K562 (cell line): ENCODE measurements at regions not wholly inside any gene's neighbourhood (a gene's known extent, or its start where the extent isn't known, plus 50 kb on each side); places are given as distances from the start of the nearest gene placed in this dataset.

ENCODE experiments used
- ATAC-seq: fragments of 200-7000 bp; cut with Tn5 transposase; 3 replicates; pipeline ENCODE4 v1.9.1; 2020; ENCODE audit warnings: moderate library complexity
- BruUV-seq: library from RNA; stranded (reverse); fragments of 400-500 nt; replicated peaks from 2 replicates; lab custom pipeline; 2021; lab: Mats Ljungman, UMichigan
- CTCF ChIA-PET: fragments of 300-600 bp; formaldehyde crosslinking; extraction: SDS; loops from one replicate; lab custom pipeline; 2021; ENCODE audit warnings: low intra/inter-chr PET ratio; lab: Yijun Ruan, JAX
- POLR2A ChIA-PET: fragments of 300-600, 350-650 bp; sonication (Branson Sonifier 250); formaldehyde crosslinking; extraction: SDS; loops from one replicate; lab custom pipeline; 2021; ENCODE audit warnings: antibody characterized with exemption, inconsistent platforms; lab: Yijun Ruan, JAX
- DNase-seq, 4 experiments: peaks; one replicate each; pipeline versions ENCODE4 v3.0.0 to v3.0.0-alpha.2; 2011 to 2018; ENCODE audit warnings: low spot score in 3 of 4, mixed read lengths in 3 of 4; ENCODE audit errors: extremely low read depth in 1 of 4
- FAIRE-seq: peaks from 2 replicates; lab custom pipeline; 2011; peaks lifted over from hg19 to GRCh38; lab: Jason Lieb, UNC
- H2AFZ ChIP-seq: 2 replicates; pipeline ENCODE4 v1.6.0; 2011; ENCODE audit warnings: low read depth, low read length, control low read depth, inconsistent platforms
- H3K27ac ChIP-seq: fragments of 200-600 bp; 3 replicates; pipeline ENCODE4 v1.8.0; 2011; ENCODE audit warnings: low read depth, mild to moderate bottlenecking, control low read depth, inconsistent platforms, low read length, moderate library complexity, mixed read lengths; ENCODE audit errors: extremely low read depth
- H3K27me3 ChIP-seq, 2 experiments: fragments of 300-600 bp in 1 of 2; 2 replicates in 1 of 2; 3 replicates in 1 of 2; pipeline versions ENCODE4 v1.6.0 to v1.8.0; 2011; ENCODE audit warnings: inconsistent platforms in 2 of 2, low read length in 2 of 2, mild to moderate bottlenecking in 1 of 2, mixed read lengths in 1 of 2, moderate library complexity in 1 of 2; ENCODE audit not compliant: control insufficient read depth in 2 of 2, insufficient read depth in 2 of 2
- H3K36me3 ChIP-seq: fragments of 300-600 bp; 3 replicates; pipeline ENCODE4 v1.8.0; 2011; ENCODE audit warnings: mild to moderate bottlenecking, low read length, inconsistent platforms; ENCODE audit not compliant: control insufficient read depth, insufficient read depth
- H3K4me1 ChIP-seq, 2 experiments: fragments of 200-600 bp in 1 of 2; replicated peaks in 1 of 2; 2 replicates in 1 of 2; 3 replicates in 1 of 2; pipeline versions ENCODE4 v1.5.1 to v1.8.0; 2011; ENCODE audit warnings: inconsistent platforms in 2 of 2, low read length in 2 of 2, mild to moderate bottlenecking in 1 of 2, mixed read lengths in 1 of 2, moderate library complexity in 1 of 2; ENCODE audit not compliant: control insufficient read depth in 2 of 2, insufficient read depth in 2 of 2
- H3K4me2 ChIP-seq: 2 replicates; pipeline ENCODE4 v1.6.1; 2011; ENCODE audit warnings: low read length, control low read depth, inconsistent platforms, mixed read lengths; ENCODE audit not compliant: insufficient read depth
- H3K4me3 ChIP-seq: fragments of 200-600 bp; sonication (generic), shearing (Covaris generic); 2 replicates; pipeline ENCODE4 v1.5.1; 2016; ENCODE audit warnings: control low read depth, inconsistent platforms
- H3K79me2 ChIP-seq: fragments of 200-600 bp; 3 replicates; pipeline ENCODE4 v1.8.0; 2011; ENCODE audit warnings: low read length, inconsistent platforms; ENCODE audit not compliant: control insufficient read depth, insufficient read depth
- H3K9ac ChIP-seq, 2 experiments: 2 replicates each; pipeline versions ENCODE4 v1.6.0 to v1.6.1; 2011; ENCODE audit warnings: low read depth in 2 of 2, low read length in 2 of 2, control low read depth in 1 of 2, inconsistent platforms in 1 of 2, mild to moderate bottlenecking in 1 of 2, mixed read lengths in 1 of 2; ENCODE audit not compliant: insufficient read depth in 1 of 2
- H3K9me1 ChIP-seq: one replicate; pipeline ENCODE4 v1.6.0; 2011; ENCODE audit warnings: inconsistent platforms, mild to moderate bottlenecking, low read length, moderate library complexity; ENCODE audit not compliant: control insufficient read depth, insufficient read depth
- H3K9me3 ChIP-seq: replicated peaks from 2 replicates; pipeline ENCODE4 v1.5.1; 2011; ENCODE audit warnings: low read depth, low read length, inconsistent platforms; ENCODE audit not compliant: control insufficient read depth, insufficient read depth
- H4K20me1 ChIP-seq: replicated peaks from 2 replicates; pipeline ENCODE4 v1.6.1; 2011; ENCODE audit warnings: low read length, inconsistent platforms, mixed read lengths; ENCODE audit not compliant: control insufficient read depth, insufficient read depth
- BRF1 ChIP-seq: IDR thresholded peaks from 3 replicates; pipeline ENCODE4 v1.6.1; 2011; ENCODE audit warnings: borderline replicate concordance, mild to moderate bottlenecking; ENCODE audit not compliant: insufficient read length; ENCODE audit errors: extremely low read depth
- DACH1 ChIP-seq: fragments of 450-650 bp; IDR thresholded peaks from 2 replicates; pipeline ENCODE4 v1.6.1; 2018; ENCODE audit not compliant: partially characterized antibody
- ELF1 ChIP-seq: fragments of 200-800 bp; sonication (Bioruptor generic); IDR thresholded peaks from 2 replicates; pipeline ENCODE4 v1.6.1; 2016; ENCODE audit warnings: missing genetic modification characterization, missing compliant biosample characterization
- GABPB2 ChIP-seq: fragments of 250-450 bp; sonication (Bioruptor Pico); conservative IDR thresholded peaks from 2 replicates; pipeline ENCODE4 v1.5.1; 2021; ENCODE audit warnings: mild to moderate bottlenecking
- IRF2 ChIP-seq: sonication (generic); formaldehyde crosslinking; IDR thresholded peaks from 2 replicates; pipeline ENCODE4 v1.8.1; 2022; ENCODE audit warnings: mild to moderate bottlenecking, missing genetic modification reagents
- KLF6 ChIP-seq: fragments of 250-450 bp; sonication (Bioruptor Pico); IDR thresholded peaks from 2 replicates; pipeline ENCODE4 v1.4.0; 2020; ENCODE audit warnings: mild to moderate bottlenecking, moderate library complexity, borderline replicate concordance
- NR4A1 ChIP-seq, 2 experiments: fragments of 250-450 bp in 1 of 2; fragments of 450-650 bp in 1 of 2; sonication (Bioruptor Pico) in 1 of 2; IDR thresholded peaks; 2 replicates each; pipeline versions ENCODE4 v1.4.0 to v1.6.1; 2016 to 2020; ENCODE audit warnings: mild to moderate bottlenecking in 2 of 2, missing compliant biosample characterization in 1 of 2, missing genetic modification characterization in 1 of 2, moderate library complexity in 1 of 2
- POLR3A ChIP-seq: IDR thresholded peaks from 2 replicates; pipeline ENCODE4 v1.6.1; 2011; ENCODE audit warnings: borderline replicate concordance, mild to moderate bottlenecking, moderate library complexity; ENCODE audit not compliant: insufficient read length, insufficient read depth; ENCODE audit errors: extremely low read depth
- XRCC5 ChIP-seq: fragments of 200-400 bp; formaldehyde crosslinking; IDR thresholded peaks from 2 replicates; pipeline ENCODE4 v1.6.1; 2017; ENCODE audit warnings: low read depth, mild to moderate bottlenecking, low read length
- WGBS: fragments of 100-300 bp; shearing (Covaris generic); methylation state at CpG from one replicate; pipeline ENCODE4 v1.1.6; 2016; ENCODE audit warnings: low coverage, mixed read lengths; ENCODE audit not compliant: insufficient coverage; ENCODE audit errors: missing lambda C conversion rate; 5-methylcytosine and 5-hydroxymethylcytosine counted together
- in situ Hi-C: fragments of 300-500 bp; cut with MboI; formaldehyde crosslinking; loops from 4 replicates; pipeline ENCODE4 v1.15.0; 2018; ENCODE audit warnings: inconsistent platforms, mixed read lengths
- intact Hi-C: fragments of 100-400 bp; cut with micrococcal nuclease; formaldehyde crosslinking; loops from 2 replicates; pipeline ENCODE4 v1.14.2; 2022
- TF ChIP-seq, protein P1 (sequence below): fragments of 250-450 bp; sonication (Bioruptor Pico); IDR thresholded peaks from 2 replicates; pipeline ENCODE4 v1.4.0; 2020
- TF ChIP-seq, protein P2 (sequence below): fragments of 250-450 bp; sonication (Bioruptor Pico); IDR thresholded peaks from 2 replicates; pipeline ENCODE4 v1.5.0; 2020; ENCODE audit warnings: mild to moderate bottlenecking

DNA sequence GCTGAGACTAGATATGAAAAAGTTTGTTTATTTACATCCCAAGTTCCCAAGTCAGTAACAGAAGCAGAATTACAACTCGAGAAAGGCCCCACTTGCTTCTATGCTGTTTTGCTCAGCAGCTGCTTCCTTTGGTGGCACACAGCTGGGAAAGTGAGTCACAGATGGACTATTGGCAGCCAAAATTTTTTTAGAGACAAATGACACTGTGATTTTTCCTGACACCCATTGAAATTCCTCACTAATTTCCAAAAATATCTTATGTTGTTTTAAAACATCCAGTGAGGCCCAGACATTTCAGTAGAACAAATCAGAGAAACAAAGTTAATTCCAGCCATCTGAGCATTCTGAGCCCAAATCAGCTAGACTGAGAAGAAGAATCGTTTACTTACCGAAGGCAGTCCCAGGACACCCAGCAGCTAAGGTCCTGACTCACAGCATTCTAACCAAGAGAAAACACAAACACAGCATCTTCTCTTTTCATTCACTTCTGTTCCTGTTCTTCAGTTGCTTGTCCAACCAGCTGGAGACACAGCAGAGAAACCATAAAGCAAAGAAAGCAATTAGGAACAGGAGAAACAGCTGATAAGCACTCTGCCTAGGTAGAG, 188.3 kb downstream of the DAD1 start (continued):
- no peak for TF ChIP-seq KLF6 (CRISPR knock-in tag)

DNA sequence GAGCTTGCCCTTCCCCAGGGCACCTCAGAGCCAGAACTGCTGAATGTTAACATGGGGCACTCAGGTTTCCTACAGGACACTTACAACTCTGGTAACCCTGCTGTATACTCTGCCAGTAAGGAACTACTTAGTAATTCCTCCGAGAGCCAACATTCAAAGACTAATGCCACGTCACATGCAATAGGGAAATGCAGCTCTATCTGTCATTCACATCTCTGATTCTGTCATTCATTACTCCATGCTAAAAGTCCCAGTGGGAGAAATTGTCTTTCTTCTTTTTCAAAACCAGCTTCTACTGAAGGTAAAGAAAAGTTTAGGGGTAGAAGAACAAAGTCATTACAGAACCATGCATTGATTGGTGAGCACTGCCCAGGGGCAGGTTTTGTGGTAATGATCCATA, 189.2 kb downstream of the DAD1 start:
- ATAC-seq (no peak), DNase-seq (no peak)
- no TSS peak for BruUV-seq
- Histone ChIP-seq H3K79me2 (no peaks in the 10 kb centered on the region), H3K36me3 (no peaks in the 10 kb centered on the region), H2AFZ (no peak overlapping the region)
- in situ Hi-C loops: loop anchor here (10.0 kb wide), 1 partner anchor 255 kb away; no protein-coding TSS in a partner anchor
- intact Hi-C loops: loop anchor here (10.0 kb wide), 1 partner anchor 155 kb away; no protein-coding TSS in a partner anchor
- TF ChIP-seq XRCC5: no peak
- no peak for TF ChIP-seq ELF1
- TF ChIP-seq DACH1: no peak
- TF ChIP-seq IRF2 (CRISPR knock-in tag): no peak
- TF ChIP-seq BRF1: no peak
- TF ChIP-seq POLR3A: no peak
- TF ChIP-seq, protein P1, sequence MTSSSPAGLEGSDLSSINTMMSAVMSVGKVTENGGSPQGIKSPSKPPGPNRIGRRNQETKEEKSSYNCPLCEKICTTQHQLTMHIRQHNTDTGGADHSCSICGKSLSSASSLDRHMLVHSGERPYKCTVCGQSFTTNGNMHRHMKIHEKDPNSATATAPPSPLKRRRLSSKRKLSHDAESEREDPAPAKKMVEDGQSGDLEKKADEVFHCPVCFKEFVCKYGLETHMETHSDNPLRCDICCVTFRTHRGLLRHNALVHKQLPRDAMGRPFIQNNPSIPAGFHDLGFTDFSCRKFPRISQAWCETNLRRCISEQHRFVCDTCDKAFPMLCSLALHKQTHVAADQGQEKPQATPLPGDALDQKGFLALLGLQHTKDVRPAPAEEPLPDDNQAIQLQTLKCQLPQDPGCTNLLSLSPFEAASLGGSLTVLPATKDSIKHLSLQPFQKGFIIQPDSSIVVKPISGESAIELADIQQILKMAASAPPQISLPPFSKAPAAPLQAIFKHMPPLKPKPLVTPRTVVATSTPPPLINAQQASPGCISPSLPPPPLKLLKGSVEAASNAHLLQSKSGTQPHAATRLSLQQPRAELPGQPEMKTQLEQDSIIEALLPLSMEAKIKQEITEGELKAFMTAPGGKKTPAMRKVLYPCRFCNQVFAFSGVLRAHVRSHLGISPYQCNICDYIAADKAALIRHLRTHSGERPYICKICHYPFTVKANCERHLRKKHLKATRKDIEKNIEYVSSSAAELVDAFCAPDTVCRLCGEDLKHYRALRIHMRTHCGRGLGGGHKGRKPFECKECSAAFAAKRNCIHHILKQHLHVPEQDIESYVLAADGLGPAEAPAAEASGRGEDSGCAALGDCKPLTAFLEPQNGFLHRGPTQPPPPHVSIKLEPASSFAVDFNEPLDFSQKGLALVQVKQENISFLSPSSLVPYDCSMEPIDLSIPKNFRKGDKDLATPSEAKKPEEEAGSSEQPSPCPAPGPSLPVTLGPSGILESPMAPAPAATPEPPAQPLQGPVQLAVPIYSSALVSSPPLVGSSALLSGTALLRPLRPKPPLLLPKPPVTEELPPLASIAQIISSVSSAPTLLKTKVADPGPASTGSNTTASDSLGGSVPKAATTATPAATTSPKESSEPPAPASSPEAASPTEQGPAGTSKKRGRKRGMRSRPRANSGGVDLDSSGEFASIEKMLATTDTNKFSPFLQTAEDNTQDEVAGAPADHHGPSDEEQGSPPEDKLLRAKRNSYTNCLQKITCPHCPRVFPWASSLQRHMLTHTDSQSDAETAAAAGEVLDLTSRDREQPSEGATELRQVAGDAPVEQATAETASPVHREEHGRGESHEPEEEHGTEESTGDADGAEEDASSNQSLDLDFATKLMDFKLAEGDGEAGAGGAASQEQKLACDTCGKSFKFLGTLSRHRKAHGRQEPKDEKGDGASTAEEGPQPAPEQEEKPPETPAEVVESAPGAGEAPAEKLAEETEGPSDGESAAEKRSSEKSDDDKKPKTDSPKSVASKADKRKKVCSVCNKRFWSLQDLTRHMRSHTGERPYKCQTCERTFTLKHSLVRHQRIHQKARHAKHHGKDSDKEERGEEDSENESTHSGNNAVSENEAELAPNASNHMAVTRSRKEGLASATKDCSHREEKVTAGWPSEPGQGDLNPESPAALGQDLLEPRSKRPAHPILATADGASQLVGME (CRISPR knock-in tag): no peak
- TF ChIP-seq, protein P2, sequence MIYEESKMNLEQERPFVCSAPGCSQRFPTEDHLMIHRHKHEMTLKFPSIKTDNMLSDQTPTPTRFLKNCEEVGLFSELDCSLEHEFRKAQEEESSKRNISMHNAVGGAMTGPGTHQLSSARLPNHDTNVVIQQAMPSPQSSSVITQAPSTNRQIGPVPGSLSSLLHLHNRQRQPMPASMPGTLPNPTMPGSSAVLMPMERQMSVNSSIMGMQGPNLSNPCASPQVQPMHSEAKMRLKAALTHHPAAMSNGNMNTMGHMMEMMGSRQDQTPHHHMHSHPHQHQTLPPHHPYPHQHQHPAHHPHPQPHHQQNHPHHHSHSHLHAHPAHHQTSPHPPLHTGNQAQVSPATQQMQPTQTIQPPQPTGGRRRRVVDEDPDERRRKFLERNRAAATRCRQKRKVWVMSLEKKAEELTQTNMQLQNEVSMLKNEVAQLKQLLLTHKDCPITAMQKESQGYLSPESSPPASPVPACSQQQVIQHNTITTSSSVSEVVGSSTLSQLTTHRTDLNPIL: no peak
- TF ChIP-seq GABPB2: no peak
- no peak for TF ChIP-seq NR4A1 (CRISPR knock-in tag; IDR thresholded peaks at IDR 0.05)
- no peak for TF ChIP-seq NR4A1 (tag; IDR thresholded peaks at IDR 0.05)
- TF ChIP-seq, all 486 proteins: peak for 0
- H3K9ac ChIP-seq: no peak overlapping the region
- no peaks in the 10 kb centered on the region for H4K20me1 ChIP-seq
- no peak overlapping the region for H3K4me2 ChIP-seq
- H3K9me3 ChIP-seq: no peaks in the 10 kb centered on the region
- H3K27me3 ChIP-seq: no peaks in the 10 kb centered on the region; a peak in 1 of 5 replicates
- no peaks in the 10 kb centered on the region for H3K4me1 ChIP-seq
- ChIA-PET POLR2A (no interaction called here), CTCF (no interaction called here)
- FAIRE-seq: no peak
- WGBS: 13% methylated on average over 2 of the region's 2 CpGs
- H3K4me3 ChIP-seq: no peak overlapping the region
- H3K27ac ChIP-seq: no peak overlapping the region
- H3K9me1 ChIP-seq: no peaks in the 10 kb centered on the region
